H9 (cell line): ENCODE measurements at regions not wholly inside any gene's neighbourhood (a gene's known extent, or its start where the extent isn't known, plus 50 kb on each side); places are given as distances from the start of the nearest gene placed in this dataset.

Experiments used
- DNase-seq: peaks from one replicate; pipeline ENCODE4 v3.0.0-alpha.2; 2017
- H2AFZ ChIP-seq: one replicate; pipeline ENCODE4 v1.6.1; 2013; ENCODE audit warnings: mild to moderate bottlenecking, low read length, control low read depth, moderate library complexity
- H2AK5ac ChIP-seq: 2 replicates; pipeline ENCODE4 v1.6.1; 2013; ENCODE audit warnings: low read length, control low read depth, mixed read lengths; ENCODE audit not compliant: insufficient read length
- H2BK120ac ChIP-seq: one replicate; pipeline ENCODE4 v1.6.1; 2013; ENCODE audit warnings: low read depth, mild to moderate bottlenecking, low read length, control low read depth, inconsistent platforms; ENCODE audit not compliant: poor library complexity, severe bottlenecking
- H2BK12ac ChIP-seq: 2 replicates; pipeline ENCODE4 v1.6.1; 2013; ENCODE audit warnings: low read length, control low read depth, mixed read lengths, low read depth; ENCODE audit not compliant: insufficient read length
- H2BK15ac ChIP-seq: 2 replicates; pipeline ENCODE4 v1.6.1; 2013; ENCODE audit warnings: low read depth, low read length, control low read depth
- H2BK20ac ChIP-seq: one replicate; pipeline ENCODE4 v1.6.1; 2013; ENCODE audit warnings: low read depth, mild to moderate bottlenecking, low read length, control low read depth, inconsistent platforms; ENCODE audit not compliant: poor library complexity, severe bottlenecking
- H2BK5ac ChIP-seq: 2 replicates; pipeline ENCODE4 v1.6.1; 2013; ENCODE audit warnings: low read length, control low read depth, mixed read lengths; ENCODE audit not compliant: insufficient read length
- H3K14ac ChIP-seq: 2 replicates; pipeline ENCODE4 v1.6.1; 2013; ENCODE audit warnings: low read length, control low read depth; ENCODE audit not compliant: insufficient read depth
- H3K18ac ChIP-seq: 2 replicates; pipeline ENCODE4 v1.6.1; 2013; ENCODE audit warnings: low read depth, mild to moderate bottlenecking, mixed read lengths, low read length, control low read depth; ENCODE audit not compliant: insufficient read length
- H3K23ac ChIP-seq: 2 replicates; pipeline ENCODE4 v1.6.1; 2013; ENCODE audit warnings: low read length, control low read depth, mixed read lengths, low read depth; ENCODE audit not compliant: insufficient read length
- H3K23me2 ChIP-seq: 2 replicates; pipeline ENCODE4 v1.6.1; 2013; ENCODE audit warnings: low read depth, mild to moderate bottlenecking, mixed read lengths, low read length, control low read depth; ENCODE audit not compliant: insufficient read length, poor library complexity, severe bottlenecking
- H3K27ac ChIP-seq: 2 replicates; pipeline ENCODE4 v1.5.1; 2013; ENCODE audit warnings: low read length, control low read depth, mixed read lengths, low read depth; ENCODE audit not compliant: insufficient read length
- H3K27me3 ChIP-seq: 2 replicates; pipeline ENCODE4 v1.6.1; 2013; ENCODE audit warnings: low read length, control low read depth, inconsistent platforms; ENCODE audit not compliant: insufficient read depth
- H3K4ac ChIP-seq: 2 replicates; pipeline ENCODE4 v1.6.1; 2013; ENCODE audit warnings: low read depth, mild to moderate bottlenecking, control low read depth, inconsistent platforms, low read length, moderate library complexity
- H3K4me1 ChIP-seq: 2 replicates; pipeline ENCODE4 v1.6.1; 2013; ENCODE audit warnings: low read length, control low read depth, inconsistent platforms; ENCODE audit not compliant: insufficient read depth
- H3K4me2 ChIP-seq: 2 replicates; pipeline ENCODE4 v1.6.1; 2013; ENCODE audit warnings: low read length, control low read depth, mixed read lengths; ENCODE audit not compliant: insufficient read length, insufficient read depth
- H3K56ac ChIP-seq: 2 replicates; pipeline ENCODE4 v1.6.1; 2013; ENCODE audit warnings: low read depth, mild to moderate bottlenecking, mixed read lengths, low read length, control low read depth; ENCODE audit not compliant: insufficient read length
- H3K79me1 ChIP-seq: 2 replicates; pipeline ENCODE4 v1.6.1; 2013; ENCODE audit warnings: low read depth, mild to moderate bottlenecking, moderate library complexity, low read length, control low read depth, inconsistent platforms; ENCODE audit not compliant: insufficient read depth, poor library complexity, severe bottlenecking
- H3K79me2 ChIP-seq: 2 replicates; pipeline ENCODE4 v1.6.1; 2013; ENCODE audit warnings: low read length, control low read depth, inconsistent platforms; ENCODE audit not compliant: insufficient read depth
- H3K9ac ChIP-seq: 2 replicates; pipeline ENCODE4 v1.6.1; 2013; ENCODE audit warnings: low read length, control low read depth, mixed read lengths; ENCODE audit not compliant: insufficient read length; ENCODE audit errors: extremely low read depth
- H3K9me3 ChIP-seq: one replicate; pipeline ENCODE4 v1.6.1; 2013; ENCODE audit warnings: low read depth, low read length, inconsistent platforms; ENCODE audit not compliant: control insufficient read depth
- H3T11ph ChIP-seq: one replicate; pipeline ENCODE4 v1.6.1; 2013; ENCODE audit warnings: mild to moderate bottlenecking, low read length, control low read depth, inconsistent platforms
- H4K20me1 ChIP-seq: one replicate; pipeline ENCODE4 v1.6.1; 2013; ENCODE audit not compliant: control insufficient read depth, insufficient read length, insufficient read depth
- H4K5ac ChIP-seq: 2 replicates; pipeline ENCODE4 v1.6.1; 2013; ENCODE audit warnings: low read depth, mild to moderate bottlenecking, mixed read lengths, low read length, control low read depth; ENCODE audit not compliant: insufficient read length
- H4K8ac ChIP-seq: replicated peaks from 2 replicates; pipeline ENCODE4 v1.6.1; 2013; ENCODE audit warnings: low read length, control low read depth, mixed read lengths, low read depth; ENCODE audit not compliant: insufficient read length
- H4K91ac ChIP-seq: 2 replicates; pipeline ENCODE4 v1.6.1; 2013; ENCODE audit warnings: low read depth, mild to moderate bottlenecking, moderate library complexity, mixed read lengths, low read length, control low read depth; ENCODE audit not compliant: insufficient read length
- H3K27ac Mint-ChIP-seq, 3 experiments: 2 replicates in 2 of 3; 3 replicates in 1 of 3; pipeline ENCODE4 v1.8.0; 2020 to 2021; ENCODE audit warnings: mixed read lengths in 3 of 3, mild to moderate bottlenecking in 1 of 3, moderate library complexity in 1 of 3
- H3K27me3 Mint-ChIP-seq: 2 replicates; pipeline ENCODE4 v1.8.0; 2021; ENCODE audit warnings: low read depth, mild to moderate bottlenecking, moderate library complexity, mixed read lengths
- H3K36me3 Mint-ChIP-seq, 3 experiments: 2 replicates in 2 of 3; 3 replicates in 1 of 3; pipeline ENCODE4 v1.8.0; 2020 to 2021; ENCODE audit warnings: low read depth in 3 of 3, mixed read lengths in 3 of 3; ENCODE audit not compliant: insufficient read depth in 1 of 3
- H3K4me1 Mint-ChIP-seq, 2 experiments: 2 replicates each; pipeline ENCODE4 v1.8.0; 2020; ENCODE audit warnings: mixed read lengths in 2 of 2
- H3K4me3 Mint-ChIP-seq, 2 experiments: 2 replicates in 1 of 2; 3 replicates in 1 of 2; pipeline ENCODE4 v1.8.0; 2020 to 2021; ENCODE audit warnings: mild to moderate bottlenecking in 2 of 2, mixed read lengths in 2 of 2, moderate library complexity in 1 of 2
- H3K9me3 Mint-ChIP-seq, 2 experiments: 2 replicates in 1 of 2; 3 replicates in 1 of 2; pipeline ENCODE4 v1.8.0; 2020; ENCODE audit warnings: mild to moderate bottlenecking in 2 of 2, mixed read lengths in 2 of 2, moderate library complexity in 1 of 2
- WGBS: extraction: QIAGEN DNeasy Blood & Tissue Kit; methylation state at CpG from one replicate; pipeline ENCODE4 v1.1.7; 2013; ENCODE audit warnings: missing lambda C conversion rate, low lambda C conversion rate, mixed read lengths; ENCODE audit not compliant: insufficient read length; ENCODE audit errors: extremely low coverage; 5-methylcytosine and 5-hydroxymethylcytosine counted together
- TF ChIP-seq, protein P1 (sequence below): fragments of 200-600 bp; sonication (generic); conservative IDR thresholded peaks from 3 replicates; pipeline ENCODE4 v1.8.0; 2021; ENCODE audit warnings: antibody characterized with exemption, mild to moderate bottlenecking

DNA sequence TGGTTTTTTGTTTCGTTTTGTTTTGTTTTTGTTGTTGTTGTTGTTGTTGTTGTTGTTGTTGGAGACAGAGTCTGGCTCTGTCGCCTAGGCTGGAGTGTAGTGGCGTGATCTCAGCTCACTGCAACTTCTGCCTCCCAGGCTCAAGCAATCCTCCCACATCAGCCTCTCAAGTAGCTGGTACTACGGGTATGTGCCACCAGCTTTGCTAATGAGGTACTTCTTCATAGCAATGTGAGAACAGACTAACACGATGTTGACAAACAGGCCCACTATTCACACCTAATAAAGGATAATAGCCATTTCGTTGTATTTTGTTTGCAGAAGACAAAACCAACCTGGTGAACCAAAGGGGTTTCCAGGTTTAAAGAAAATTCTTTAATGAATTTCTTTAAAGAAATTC, 130.9 kb downstream of the DIRAS2 start:
- Histone ChIP-seq H3K4me1 (no peaks in the 10 kb centered on the region; the same call in 1 of the 2 replicates), H3K9ac (no peak overlapping the region), H3K14ac (no peak overlapping the region), H3K18ac (no peak overlapping the region), H3K23ac (no peak overlapping the region), H2BK12ac (no peak overlapping the region), H2BK15ac (no peak overlapping the region), H4K91ac (no peak overlapping the region), H3T11ph (no peak overlapping the region), H2AK5ac (no peak overlapping the region), H3K79me2 (no peaks in the 10 kb centered on the region), H3K9me3 (no peaks in the 10 kb centered on the region), H3K23me2 (no peaks in the 10 kb centered on the region), H3K4me2 (no peak overlapping the region), H3K56ac (no peak overlapping the region), H2BK5ac (no peak overlapping the region), H3K4ac (no peak overlapping the region), H2AFZ (no peak overlapping the region), H4K20me1 (no peaks in the 10 kb centered on the region), H3K27ac (no peak overlapping the region), H4K5ac (no peak overlapping the region), H2BK120ac (no peak overlapping the region), H4K8ac (no peak overlapping the region), H3K27me3 (no peaks in the 10 kb centered on the region), H2BK20ac (no peak overlapping the region), H3K79me1 (no peaks in the 10 kb centered on the region)
- no CpG with 5 or more reads among the region's 6 CpGs for WGBS
- no peak overlapping the region for H3K27ac Mint-ChIP-seq
- H3K4me1 Mint-ChIP-seq = peaks cover 1% of the 10 kb centered on the region in 2 experiments
- H3K27me3 Mint-ChIP-seq = no peaks in the 10 kb centered on the region
- TF ChIP-seq, protein P1, sequence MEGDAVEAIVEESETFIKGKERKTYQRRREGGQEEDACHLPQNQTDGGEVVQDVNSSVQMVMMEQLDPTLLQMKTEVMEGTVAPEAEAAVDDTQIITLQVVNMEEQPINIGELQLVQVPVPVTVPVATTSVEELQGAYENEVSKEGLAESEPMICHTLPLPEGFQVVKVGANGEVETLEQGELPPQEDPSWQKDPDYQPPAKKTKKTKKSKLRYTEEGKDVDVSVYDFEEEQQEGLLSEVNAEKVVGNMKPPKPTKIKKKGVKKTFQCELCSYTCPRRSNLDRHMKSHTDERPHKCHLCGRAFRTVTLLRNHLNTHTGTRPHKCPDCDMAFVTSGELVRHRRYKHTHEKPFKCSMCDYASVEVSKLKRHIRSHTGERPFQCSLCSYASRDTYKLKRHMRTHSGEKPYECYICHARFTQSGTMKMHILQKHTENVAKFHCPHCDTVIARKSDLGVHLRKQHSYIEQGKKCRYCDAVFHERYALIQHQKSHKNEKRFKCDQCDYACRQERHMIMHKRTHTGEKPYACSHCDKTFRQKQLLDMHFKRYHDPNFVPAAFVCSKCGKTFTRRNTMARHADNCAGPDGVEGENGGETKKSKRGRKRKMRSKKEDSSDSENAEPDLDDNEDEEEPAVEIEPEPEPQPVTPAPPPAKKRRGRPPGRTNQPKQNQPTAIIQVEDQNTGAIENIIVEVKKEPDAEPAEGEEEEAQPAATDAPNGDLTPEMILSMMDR = no peak
- no peak overlapping the region; a peak in 1 of 5 replicates for H3K4me3 Mint-ChIP-seq
- no peaks in the 10 kb centered on the region; a peak in 1 of 5 replicates for H3K9me3 Mint-ChIP-seq
- no peaks in the 10 kb centered on the region for H3K36me3 Mint-ChIP-seq
- DNase-seq = no peak
